CD4-positive, alpha-beta memory T cell (primary cell): ENCODE measurements at regions not wholly inside any gene's neighbourhood (a gene's known extent, or its start where the extent isn't known, plus 50 kb on each side); places are given as distances from the start of the nearest gene placed in this dataset.
"Not testable (repeated sequence)": the region's sequence is repeated elsewhere in the genome, so short reads cannot be mapped to it uniquely, and the experiment has no call there.

ENCODE experiments used
- CTCF ChIA-PET: fragments of 350-600 bp; sonication (Branson Sonifier 250); formaldehyde crosslinking; loops from one replicate; lab custom pipeline; 2021; ENCODE audit warnings: inconsistent platforms; ENCODE audit not compliant: partially characterized antibody; lab: Charles Lee
- POLR2A ChIA-PET: fragments of 350-600 bp; sonication (Branson Sonifier 250); formaldehyde crosslinking; loops from one replicate; lab custom pipeline; 2021; ENCODE audit not compliant: partially characterized antibody; lab: Charles Lee
- DNase-seq, 5 donors: peaks; one replicate each; pipeline versions ENCODE4 v3.0.0 to v3.0.0-alpha.2; 2020 to 2022; ENCODE audit warnings: mixed read lengths in 1 of 5
- H3K27ac ChIP-seq: one replicate; pipeline ENCODE4 v1.7.0; 2013; ENCODE audit warnings: low read depth, low read length
- H3K27me3 ChIP-seq: 2 replicates; pipeline ENCODE4 v1.7.0; 2013; ENCODE audit warnings: mild to moderate bottlenecking, low read length, moderate library complexity; ENCODE audit not compliant: insufficient read depth
- H3K36me3 ChIP-seq: 2 replicates; pipeline ENCODE4 v1.7.0; 2013; ENCODE audit warnings: mild to moderate bottlenecking, low read length, moderate library complexity; ENCODE audit not compliant: insufficient read depth
- H3K4me1 ChIP-seq: 2 replicates; pipeline ENCODE4 v1.7.0; 2013; ENCODE audit warnings: mild to moderate bottlenecking, low read length, moderate library complexity; ENCODE audit not compliant: insufficient read depth
- H3K4me3 ChIP-seq, 2 donors: one replicate each; pipeline ENCODE4 v1.7.0; 2013; ENCODE audit warnings: low read length in 2 of 2, mild to moderate bottlenecking in 1 of 2
- H3K9me3 ChIP-seq, 2 donors: one replicate each; pipeline ENCODE4 v1.7.0; 2013; ENCODE audit warnings: low read length in 2 of 2, control low read depth in 1 of 2; ENCODE audit not compliant: control insufficient read depth in 1 of 2
- H3K27ac Mint-ChIP-seq, 7 donors: one replicate each; pipeline ENCODE4 v1.8.0; 2020 to 2021; ENCODE audit warnings: mixed read lengths in 7 of 7, mild to moderate bottlenecking in 6 of 7, inconsistent platforms in 3 of 7, moderate library complexity in 3 of 7
- H3K27me3 Mint-ChIP-seq, 2 donors: one replicate each; pipeline ENCODE4 v1.8.0; 2020 to 2021; ENCODE audit warnings: mixed read lengths in 2 of 2
- H3K36me3 Mint-ChIP-seq, 2 donors: one replicate each; pipeline ENCODE4 v1.8.0; 2020 to 2021; ENCODE audit warnings: mixed read lengths in 2 of 2, inconsistent platforms in 1 of 2, mild to moderate bottlenecking in 1 of 2
- H3K4me1 Mint-ChIP-seq, 4 donors: one replicate each; pipeline ENCODE4 v1.8.0; 2020 to 2021; ENCODE audit warnings: mixed read lengths in 4 of 4, mild to moderate bottlenecking in 1 of 4
- H3K4me3 Mint-ChIP-seq, 8 donors: one replicate each; pipeline ENCODE4 v1.8.0; 2020 to 2021; ENCODE audit warnings: mixed read lengths in 8 of 8, mild to moderate bottlenecking in 7 of 8, moderate library complexity in 6 of 8, inconsistent platforms in 3 of 8
- H3K9me3 Mint-ChIP-seq, 8 donors: one replicate each; pipeline ENCODE4 v1.8.0; 2020 to 2021; ENCODE audit warnings: mixed read lengths in 8 of 8, mild to moderate bottlenecking in 5 of 8, inconsistent platforms in 3 of 8, moderate library complexity in 1 of 8
- intact Hi-C: fragments of 100-400 bp; cut with micrococcal nuclease; formaldehyde crosslinking; loops from one replicate; pipeline ENCODE4 v1.15.1; 2023

- H3K4me3 ChIP-seq, DNase-seq, H3K27ac Mint-ChIP-seq, H3K36me3 Mint-ChIP-seq, H3K4me3 Mint-ChIP-seq, intact Hi-C loops, H3K9me3 ChIP-seq, H3K4me1 ChIP-seq, CTCF ChIA-PET, H3K4me1 Mint-ChIP-seq, POLR2A ChIA-PET, H3K9me3 Mint-ChIP-seq, H3K27ac ChIP-seq, H3K36me3 ChIP-seq, H3K27me3 ChIP-seq, H3K27me3 Mint-ChIP-seq: not testable (repeated sequence)
Observed at GRCh38 chr12:127157501-127158366, 1109.2 kb upstream of the TMEM132C start.

GRCh38 chr12:127158385-127159061, 1108.4 kb upstream of the TMEM132C start:
- H3K4me1 Mint-ChIP-seq, result peaks cover 8 to 14% (median 11%) of the 10 kb centered on the region in 4 donors
- ChIA-PET POLR2A (no interaction called here), CTCF (no interaction called here)
- no peaks in the 10 kb centered on the region for H3K9me3 ChIP-seq
- H3K36me3 ChIP-seq, result no peaks in the 10 kb centered on the region
- no peaks in the 10 kb centered on the region for H3K27me3 Mint-ChIP-seq
- H3K27ac ChIP-seq, result no peak overlapping the region
- DNase-seq, result no peak
- H3K4me3 ChIP-seq, result no peak overlapping the region
- intact Hi-C loops, result no loop called here
- H3K4me3 Mint-ChIP-seq, result no peak overlapping the region
- no peaks in the 10 kb centered on the region for H3K27me3 ChIP-seq
- peaks cover 0 to 8% (median 0%) of the 10 kb centered on the region in 8 donors for H3K9me3 Mint-ChIP-seq
- no peaks in the 10 kb centered on the region for H3K36me3 Mint-ChIP-seq
- no peak overlapping the region for H3K27ac Mint-ChIP-seq
- H3K4me1 ChIP-seq, result peaks cover 13% of the 10 kb centered on the region

DNA sequence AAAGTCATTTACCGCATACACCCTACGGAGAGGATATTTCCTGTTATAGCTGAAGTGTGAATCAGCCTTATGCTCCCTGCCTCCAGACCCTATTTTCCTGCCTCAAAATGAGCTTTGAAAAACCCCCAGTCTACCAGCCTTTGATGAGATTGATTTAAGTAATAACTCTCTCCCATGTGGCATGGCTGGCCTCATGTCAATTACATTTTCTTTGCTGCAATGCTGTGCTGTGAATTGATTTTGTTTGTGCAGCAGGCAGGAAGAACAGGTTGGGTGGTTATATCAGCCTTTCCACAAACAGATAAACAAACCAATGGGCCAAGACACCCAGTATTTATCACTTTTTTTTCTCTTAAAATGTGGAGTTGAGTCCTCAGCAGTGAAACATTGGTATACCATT, 1105.5 kb upstream of the TMEM132C start:
- CTCF ChIA-PET, result no interaction called here
- Histone ChIP-seq H3K4me1 (peaks cover 22% of the 10 kb centered on the region), H3K4me3 (no peak overlapping the region), H3K9me3 (no peaks in the 10 kb centered on the region), H3K27me3 (no peaks in the 10 kb centered on the region), H3K36me3 (no peaks in the 10 kb centered on the region), H3K27ac (no peak overlapping the region)
- Mint-ChIP-seq H3K27me3 (no peaks in the 10 kb centered on the region), H3K27ac (no peak overlapping the region), H3K9me3 (peaks cover 0 to 8% (median 0%) of the 10 kb centered on the region in 8 donors), H3K36me3 (no peaks in the 10 kb centered on the region), H3K4me1 (peaks cover 9 to 30% (median 22%) of the 10 kb centered on the region in 4 donors), H3K4me3 (no peak overlapping the region)
- no peak for DNase-seq
- intact Hi-C loops, result loop anchor here (5.0 kb wide), 1 partner anchor 79 kb away; no protein-coding TSS in a partner anchor
- POLR2A ChIA-PET, result no interaction called here

- CTCF ChIA-PET, result no interaction called here
Observed at GRCh38 chr12:127162307-127162706, 1104.7 kb upstream of the TMEM132C start.

DNA sequence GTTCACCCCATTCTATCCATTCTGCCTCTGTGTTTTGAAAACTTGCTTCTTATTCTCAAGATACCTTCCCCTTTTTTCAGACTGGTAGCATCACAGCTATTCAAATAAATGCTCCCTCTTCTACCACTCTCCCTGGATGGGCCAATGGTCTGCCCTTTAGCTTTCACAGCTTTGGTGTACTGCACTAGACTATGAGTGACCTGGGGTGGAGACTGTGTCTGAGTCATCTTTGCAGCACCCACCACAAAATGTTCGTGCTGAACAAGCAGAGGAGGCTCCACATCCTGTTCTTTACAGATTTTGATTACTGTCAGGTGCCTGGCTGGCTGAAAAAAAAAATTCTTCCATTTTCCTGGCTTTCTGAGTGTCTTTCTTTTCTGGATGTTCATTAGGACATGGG, 1104.1 kb upstream of the TMEM132C start:
- H3K4me3 Mint-ChIP-seq, result peak overlapping the region in 5 of 8 donors; percentile 13 to 78 (median 54)
- H3K4me3 ChIP-seq, result no peak overlapping the region
- peaks cover 9 to 30% (median 22%) of the 10 kb centered on the region in 4 donors for H3K4me1 Mint-ChIP-seq
- ChIA-PET CTCF (no interaction called here), POLR2A (interaction anchor here (0.6 kb wide), 1 partner anchor 397 kb away, joined by 3 read pairs; no protein-coding TSS in a partner anchor)
- no peaks in the 10 kb centered on the region for H3K27me3 Mint-ChIP-seq
- H3K27ac ChIP-seq, result peak overlapping the region; percentile 48
- peaks cover 22% of the 10 kb centered on the region for H3K4me1 ChIP-seq
- no peaks in the 10 kb centered on the region for H3K9me3 ChIP-seq
- intact Hi-C loops, result loop anchor here (5.0 kb wide), 1 partner anchor 81 kb away; no protein-coding TSS in a partner anchor
- DNase-seq, result peak in 4 of 5 donors; percentile 14 to 77 (median 42)
- peak overlapping the region; percentile 15 to 91 (median 82) for H3K27ac Mint-ChIP-seq
- H3K27me3 ChIP-seq, result no peaks in the 10 kb centered on the region
- peaks cover 0 to 8% (median under 1%) of the 10 kb centered on the region in 8 donors for H3K9me3 Mint-ChIP-seq
- no peaks in the 10 kb centered on the region for H3K36me3 Mint-ChIP-seq
- no peaks in the 10 kb centered on the region for H3K36me3 ChIP-seq

More at GRCh38 chr12:127162307-127162706, 1104.7 kb upstream of the TMEM132C start:
- POLR2A ChIA-PET, result no interaction called here
- Histone ChIP-seq H3K9me3 (no peaks in the 10 kb centered on the region), H3K27me3 (no peaks in the 10 kb centered on the region), H3K27ac (no peak overlapping the region), H3K4me1 (peaks cover 22% of the 10 kb centered on the region), H3K36me3 (no peaks in the 10 kb centered on the region), H3K4me3 (no peak overlapping the region)
- Mint-ChIP-seq H3K27ac (peak overlapping the region in 3 of 7 donors; percentile 11 to 83 (median 49)), H3K4me3 (no peak overlapping the region), H3K9me3 (peaks cover 0 to 8% (median under 1%) of the 10 kb centered on the region in 8 donors), H3K27me3 (no peaks in the 10 kb centered on the region), H3K4me1 (peaks cover 9 to 30% (median 22%) of the 10 kb centered on the region in 4 donors), H3K36me3 (no peaks in the 10 kb centered on the region)
- no peak for DNase-seq
- intact Hi-C loops, result loop anchor here (5.0 kb wide), 1 partner anchor 80 kb away; no protein-coding TSS in a partner anchor

DNA sequence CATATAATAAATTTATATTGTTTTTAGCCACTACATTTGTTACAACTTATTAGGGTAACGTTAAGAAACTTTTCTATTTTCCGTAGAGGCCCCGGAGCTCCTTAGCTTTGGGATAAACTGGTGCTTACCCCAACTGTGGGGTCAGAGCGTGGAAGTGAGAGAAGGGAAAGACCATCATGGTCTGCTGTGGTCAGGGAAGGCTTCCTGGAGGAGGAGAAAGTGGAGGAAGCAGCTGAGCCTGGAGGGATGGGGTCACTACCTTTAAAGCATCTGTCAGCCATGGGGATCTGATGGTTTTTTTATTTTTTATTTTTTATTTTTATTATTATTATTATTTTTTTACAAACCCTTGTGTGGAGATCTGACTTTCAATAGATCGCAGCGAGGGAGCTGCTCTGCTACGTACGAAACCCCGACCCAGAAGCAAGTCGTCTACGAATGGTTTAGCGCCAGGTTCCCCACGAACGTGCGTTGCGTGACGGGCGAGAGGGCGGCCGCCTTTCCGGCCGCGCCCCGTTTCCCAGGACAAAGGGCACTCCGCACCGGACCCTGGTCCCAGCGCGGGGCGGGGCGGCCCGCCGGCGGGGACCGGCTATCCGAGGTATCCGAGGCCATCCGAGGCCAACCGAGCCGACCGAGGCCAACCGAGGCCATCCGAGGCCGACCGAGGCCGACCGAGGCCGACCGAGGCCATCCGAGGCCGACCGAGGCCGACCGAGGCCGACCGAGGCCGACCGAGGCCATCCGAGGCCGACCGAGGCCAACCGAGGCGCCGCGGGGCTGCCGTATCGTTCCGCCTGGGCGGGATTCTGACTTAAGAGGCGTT, 1101.2 kb upstream of the TMEM132C start:
- Histone ChIP-seq H3K9me3 (no peaks in the 10 kb centered on the region), H3K4me3 (peak overlapping the region in 1 of 2 donors; percentile 45)
- CTCF ChIA-PET, result interaction anchor here (1.3 to 2.0 kb wide), 2 partner anchors 13 to 57 kb away, joined by 3 to 4 read pairs; no protein-coding TSS in a partner anchor

More for the DNA sequence above, 1101.2 kb upstream of the TMEM132C start:
- H3K27ac ChIP-seq, result peak overlapping the region; percentile 63
- H3K4me1 Mint-ChIP-seq, result peaks cover 9 to 30% (median 22%) of the 10 kb centered on the region in 4 donors
- no peaks in the 10 kb centered on the region for H3K36me3 Mint-ChIP-seq
- peak overlapping the region; percentile 36 to 94 (median 91) for H3K27ac Mint-ChIP-seq
- intact Hi-C loops, result loop anchor here (1.0 kb wide), 1 partner anchor 19 kb away; no protein-coding TSS in a partner anchor
- DNase-seq, result peak; percentile 76 to 89 (median 81)
- peaks cover 22% of the 10 kb centered on the region for H3K4me1 ChIP-seq
- no peaks in the 10 kb centered on the region for H3K36me3 ChIP-seq
- peaks cover 0 to 8% (median under 1%) of the 10 kb centered on the region in 8 donors for H3K9me3 Mint-ChIP-seq
- H3K27me3 ChIP-seq, result no peaks in the 10 kb centered on the region
- H3K27me3 Mint-ChIP-seq, result peaks cover 6 to 11% of the 10 kb centered on the region in 2 donors
- POLR2A ChIA-PET, result no interaction called here
- peak overlapping the region; percentile 76 to 92 (median 88) for H3K4me3 Mint-ChIP-seq
